Panc1 (cell line): ENCODE measurements at regions not wholly inside any gene's neighbourhood (a gene's known extent, or its start where the extent isn't known, plus 50 kb on each side); places are given as distances from the start of the nearest gene placed in this dataset.

Experiments
- ATAC-seq: fragments of 200-7000 bp; cut with Tn5 transposase; 2 replicates; pipeline ENCODE4 v1.9.1; 2020; ENCODE audit warnings: mild to moderate bottlenecking, moderate library complexity
- BruUV-seq: library from RNA; stranded (reverse); fragments of 400-500 nt; replicated peaks from 2 replicates; lab custom pipeline; 2021; lab: Mats Ljungman, UMichigan
- CTCF ChIA-PET: fragments of 300-600 bp; sonication (Branson Sonifier 250); formaldehyde crosslinking; loops from one replicate; lab custom pipeline; 2022; ENCODE audit warnings: antibody characterized with exemption; lab: Charles Lee
- POLR2A ChIA-PET: fragments of 300-600 bp; sonication (Branson Sonifier 250); formaldehyde crosslinking; loops from one replicate; lab custom pipeline; 2022; ENCODE audit warnings: antibody characterized with exemption; lab: Charles Lee
- DNase-seq: peaks from one replicate; pipeline ENCODE4 v3.0.0-alpha.2; 2010; ENCODE audit warnings: low read depth, low spot score
- H3K27ac ChIP-seq: 2 replicates; pipeline ENCODE4 v1.5.1; 2011; ENCODE audit warnings: mild to moderate bottlenecking, low read length, inconsistent platforms
- H3K27me3 ChIP-seq: fragments of 200-500 bp; sonication (Bioruptor generic); 2 replicates; pipeline ENCODE4 v1.6.0; 2014; ENCODE audit warnings: low read length, inconsistent platforms; ENCODE audit not compliant: control insufficient read depth, insufficient read depth
- H3K36me3 ChIP-seq: fragments of 200-500 bp; sonication (Bioruptor generic); 2 replicates; pipeline ENCODE4 v1.5.1; 2014; ENCODE audit warnings: inconsistent platforms, mild to moderate bottlenecking, low read length, moderate library complexity; ENCODE audit not compliant: control insufficient read depth, insufficient read depth
- H3K4me1 ChIP-seq: 2 replicates; pipeline ENCODE4 v1.5.1; 2011; ENCODE audit warnings: inconsistent platforms, mild to moderate bottlenecking, low read length, moderate library complexity; ENCODE audit not compliant: control insufficient read depth, insufficient read depth
- H3K4me3 ChIP-seq, 2 experiments: 2 replicates each; pipeline ENCODE4 v1.5.1; 2011 to 2012; ENCODE audit warnings: low read depth in 2 of 2, low read length in 2 of 2, mild to moderate bottlenecking in 2 of 2, inconsistent platforms in 1 of 2, moderate library complexity in 1 of 2
- H3K9me3 ChIP-seq: fragments of 200-500 bp; sonication (Bioruptor generic); 2 replicates; pipeline ENCODE4 v1.5.1; 2014; ENCODE audit warnings: low read depth, mild to moderate bottlenecking, inconsistent platforms, low read length, moderate library complexity; ENCODE audit not compliant: control insufficient read depth, insufficient read depth
- CTCF ChIP-seq: fragments of 450-650 bp; IDR thresholded peaks from 2 replicates; pipeline ENCODE4 v1.5.1; 2017; ENCODE audit warnings: mild to moderate bottlenecking
- POLR2AphosphoS5 ChIP-seq: IDR thresholded peaks from 2 replicates; pipeline ENCODE4 v1.6.1; 2012; ENCODE audit warnings: mild to moderate bottlenecking, low read depth, low read length, moderate library complexity
- SIN3A ChIP-seq: IDR thresholded peaks from 2 replicates; pipeline ENCODE4 v1.6.1; 2012; ENCODE audit warnings: low read depth, mild to moderate bottlenecking, low read length, moderate library complexity, borderline replicate concordance; ENCODE audit not compliant: insufficient read depth
- TCF7L2 ChIP-seq: IDR thresholded peaks from 2 replicates; pipeline ENCODE4 v1.6.1; 2011; ENCODE audit warnings: mild to moderate bottlenecking, low read depth, low read length, inconsistent platforms
- in situ Hi-C: cut with HindIII; loops from 2 replicates; pipeline ENCODE4 v1.10.0; 2016; ENCODE audit warnings: low sequenced_read_pairs, low pct_unique_long_range_greater_than_20kb
- intact Hi-C: fragments of 100-400 bp; cut with micrococcal nuclease; formaldehyde crosslinking; loops from one replicate; pipeline ENCODE4 v1.10.0; 2022; ENCODE audit not compliant: unreplicated experiment
- TF ChIP-seq, protein P1 (sequence below), 2 experiments: IDR thresholded peaks; 2 replicates each; pipeline ENCODE4 v1.6.1; 2011 to 2012; ENCODE audit warnings: low read depth in 2 of 2, control low read depth in 1 of 2, low read length in 1 of 2, mild to moderate bottlenecking in 1 of 2, moderate library complexity in 1 of 2; ENCODE audit not compliant: insufficient read depth in 1 of 2

GRCh38 chr2:41434991-41435390 lies 612.8 kb upstream of the PKDCC start:
- H3K27me3 ChIP-seq: no peaks in the 10 kb centered on the region
- no peak overlapping the region for H3K27ac ChIP-seq
- in situ Hi-C loops: no loop called here
- H3K36me3 ChIP-seq: no peaks in the 10 kb centered on the region
- H3K9me3 ChIP-seq: no peaks in the 10 kb centered on the region
- no peak overlapping the region for H3K4me3 ChIP-seq
- ATAC-seq (no peak), DNase-seq (no peak)
- CTCF ChIA-PET: no interaction called here
- TF ChIP-seq POLR2AphosphoS5 (no peak), CTCF (no peak), SIN3A (no peak), TCF7L2 (no peak)
- TF ChIP-seq, protein P1, sequence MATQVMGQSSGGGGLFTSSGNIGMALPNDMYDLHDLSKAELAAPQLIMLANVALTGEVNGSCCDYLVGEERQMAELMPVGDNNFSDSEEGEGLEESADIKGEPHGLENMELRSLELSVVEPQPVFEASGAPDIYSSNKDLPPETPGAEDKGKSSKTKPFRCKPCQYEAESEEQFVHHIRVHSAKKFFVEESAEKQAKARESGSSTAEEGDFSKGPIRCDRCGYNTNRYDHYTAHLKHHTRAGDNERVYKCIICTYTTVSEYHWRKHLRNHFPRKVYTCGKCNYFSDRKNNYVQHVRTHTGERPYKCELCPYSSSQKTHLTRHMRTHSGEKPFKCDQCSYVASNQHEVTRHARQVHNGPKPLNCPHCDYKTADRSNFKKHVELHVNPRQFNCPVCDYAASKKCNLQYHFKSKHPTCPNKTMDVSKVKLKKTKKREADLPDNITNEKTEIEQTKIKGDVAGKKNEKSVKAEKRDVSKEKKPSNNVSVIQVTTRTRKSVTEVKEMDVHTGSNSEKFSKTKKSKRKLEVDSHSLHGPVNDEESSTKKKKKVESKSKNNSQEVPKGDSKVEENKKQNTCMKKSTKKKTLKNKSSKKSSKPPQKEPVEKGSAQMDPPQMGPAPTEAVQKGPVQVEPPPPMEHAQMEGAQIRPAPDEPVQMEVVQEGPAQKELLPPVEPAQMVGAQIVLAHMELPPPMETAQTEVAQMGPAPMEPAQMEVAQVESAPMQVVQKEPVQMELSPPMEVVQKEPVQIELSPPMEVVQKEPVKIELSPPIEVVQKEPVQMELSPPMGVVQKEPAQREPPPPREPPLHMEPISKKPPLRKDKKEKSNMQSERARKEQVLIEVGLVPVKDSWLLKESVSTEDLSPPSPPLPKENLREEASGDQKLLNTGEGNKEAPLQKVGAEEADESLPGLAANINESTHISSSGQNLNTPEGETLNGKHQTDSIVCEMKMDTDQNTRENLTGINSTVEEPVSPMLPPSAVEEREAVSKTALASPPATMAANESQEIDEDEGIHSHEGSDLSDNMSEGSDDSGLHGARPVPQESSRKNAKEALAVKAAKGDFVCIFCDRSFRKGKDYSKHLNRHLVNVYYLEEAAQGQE (IDR thresholded peaks at IDR 0.05; ENCODE audit: insufficient read depth in 1 of 2, low read depth in 2 of 2, low read length in 1 of 2): no peak
- H3K4me1 ChIP-seq: no peaks in the 10 kb centered on the region
- intact Hi-C loops: no loop called here
- BruUV-seq: no TSS peak
- POLR2A ChIA-PET: interaction anchor here (0.5 kb wide), 1 partner anchor 711 kb away, joined by 3 read pairs; no protein-coding TSS in a partner anchor

DNA sequence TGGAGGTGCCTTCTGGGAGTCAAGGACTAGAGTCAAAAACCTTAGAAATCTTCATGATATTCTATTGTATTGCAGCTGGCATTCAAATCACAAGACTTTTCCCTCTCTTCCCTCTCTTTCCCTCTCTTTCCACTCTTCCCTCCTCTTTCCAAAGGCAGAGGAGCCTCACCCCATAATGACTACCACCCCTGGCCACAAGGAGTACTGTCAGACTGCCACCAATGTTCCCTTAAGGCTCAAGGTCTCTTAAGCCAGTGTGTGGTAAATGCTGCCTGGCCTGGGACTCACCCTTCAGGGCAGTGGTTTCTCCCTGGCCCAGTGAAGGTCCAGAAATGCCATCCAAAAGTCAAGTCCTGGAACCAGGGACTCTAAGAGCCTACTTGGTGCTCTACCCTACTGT lies 605.9 kb upstream of the PKDCC start:
- no peaks in the 10 kb centered on the region for H3K9me3 ChIP-seq
- CTCF ChIA-PET: no interaction called here
- TF ChIP-seq CTCF (no peak), TCF7L2 (no peak), SIN3A (no peak), POLR2AphosphoS5 (no peak)
- TF ChIP-seq, protein P1 (IDR thresholded peaks at IDR 0.05; ENCODE audit: insufficient read depth in 1 of 2, low read depth in 2 of 2, low read length in 1 of 2): no peak
- H3K4me3 ChIP-seq: no peak overlapping the region
- H3K27me3 ChIP-seq: no peaks in the 10 kb centered on the region
- intact Hi-C loops (no loop called here), in situ Hi-C loops (no loop called here)
- H3K36me3 ChIP-seq: no peaks in the 10 kb centered on the region
- no peak overlapping the region for H3K27ac ChIP-seq
- DNase-seq: no peak
- BruUV-seq: no TSS peak
- no peak for ATAC-seq
- no peaks in the 10 kb centered on the region for H3K4me1 ChIP-seq
- POLR2A ChIA-PET: no interaction called here
